ENCODE measurements at regions not wholly inside any gene's neighbourhood (a gene's known extent, or its start where the extent isn't known, plus 50 kb on each side); places are given as distances from the start of the nearest gene placed in this dataset.

- Mint-ChIP-seq H3K27me3 (no peaks in the 10 kb centered on the region), H3K4me3 (no peak overlapping the region), H3K9me3 (ENCODE audit: insufficient read depth) (no peaks in the 10 kb centered on the region), H3K27ac (no peak overlapping the region), H3K4me1 (peaks cover 67% of the 10 kb centered on the region)
- 97% methylated on average over 3 of the region's 6 CpGs for WGBS (ENCODE audit: insufficient coverage)
- Histone ChIP-seq H4K20me1 (ENCODE audit: control insufficient read depth, insufficient read depth, low read length, poor library complexity, severe bottlenecking) (peaks cover 94% of the 10 kb centered on the region), H3K27ac (ENCODE audit: low read length in 2 of 2) (no peak overlapping the region), H3K9me3 (ENCODE audit: control extremely low read depth in 1 of 3, control insufficient read depth in 2 of 3, insufficient read depth in 1 of 3, low read length in 2 of 3) (peaks cover 0 to 3% (median 0%) of the 10 kb centered on the region in 3 donors), H3K4me3 (ENCODE audit: control extremely low read depth in 1 of 5, extremely low read depth in 1 of 5, insufficient read depth in 1 of 5, low read depth in 2 of 5, low read length in 4 of 5) (no peak overlapping the region), H3K4me1 (ENCODE audit: control insufficient read depth in 2 of 2, insufficient read depth in 2 of 2, low read length in 2 of 2) (peaks cover 53 to 56% of the 10 kb centered on the region in 2 donors), H3K36me3 (replicated peaks in 1 of 2; ENCODE audit: control extremely low read depth in 1 of 2, control insufficient read depth in 1 of 2, extremely low read depth in 1 of 2, insufficient read depth in 2 of 2, low read length in 1 of 2) (peaks cover 8 to 12% of the 10 kb centered on the region in 2 experiments), H3K79me2 (ENCODE audit: control insufficient read depth, insufficient read depth, low read length) (peaks cover 100% of the 10 kb centered on the region), H3K9ac (ENCODE audit: low read length) (no peak overlapping the region), H3K27me3 (replicated peaks in 1 of 4; ENCODE audit: control extremely low read depth in 1 of 4, control insufficient read depth in 3 of 4, insufficient read depth in 4 of 4, low read length in 3 of 4) (no peaks in the 10 kb centered on the region), H2AFZ (ENCODE audit: insufficient read depth, low read depth, low read length, poor library complexity, severe bottlenecking) (no peak overlapping the region), H3K4me2 (replicated peaks; ENCODE audit: low read depth, low read length, poor library complexity, severe bottlenecking) (no peak overlapping the region)
- DNase-seq (no peak), ATAC-seq (ENCODE audit: low read depth) (no peak)
- ChIA-PET CTCF (interaction anchor here (0.6 to 1.5 kb wide), 4 partner anchors 12 to 40 kb away, joined by 3 to 4 read pairs (median 4); no protein-coding TSS in a partner anchor), POLR2A (no interaction called here)
- intact Hi-C loops (cut with micrococcal nuclease) = no loop called here
- TF ChIP-seq, protein P1, sequence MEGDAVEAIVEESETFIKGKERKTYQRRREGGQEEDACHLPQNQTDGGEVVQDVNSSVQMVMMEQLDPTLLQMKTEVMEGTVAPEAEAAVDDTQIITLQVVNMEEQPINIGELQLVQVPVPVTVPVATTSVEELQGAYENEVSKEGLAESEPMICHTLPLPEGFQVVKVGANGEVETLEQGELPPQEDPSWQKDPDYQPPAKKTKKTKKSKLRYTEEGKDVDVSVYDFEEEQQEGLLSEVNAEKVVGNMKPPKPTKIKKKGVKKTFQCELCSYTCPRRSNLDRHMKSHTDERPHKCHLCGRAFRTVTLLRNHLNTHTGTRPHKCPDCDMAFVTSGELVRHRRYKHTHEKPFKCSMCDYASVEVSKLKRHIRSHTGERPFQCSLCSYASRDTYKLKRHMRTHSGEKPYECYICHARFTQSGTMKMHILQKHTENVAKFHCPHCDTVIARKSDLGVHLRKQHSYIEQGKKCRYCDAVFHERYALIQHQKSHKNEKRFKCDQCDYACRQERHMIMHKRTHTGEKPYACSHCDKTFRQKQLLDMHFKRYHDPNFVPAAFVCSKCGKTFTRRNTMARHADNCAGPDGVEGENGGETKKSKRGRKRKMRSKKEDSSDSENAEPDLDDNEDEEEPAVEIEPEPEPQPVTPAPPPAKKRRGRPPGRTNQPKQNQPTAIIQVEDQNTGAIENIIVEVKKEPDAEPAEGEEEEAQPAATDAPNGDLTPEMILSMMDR (IDR thresholded peaks at IDR 0.05) = no peak
- no peak for TF ChIP-seq EZH2 (IDR thresholded peaks at IDR 0.05; ENCODE audit: borderline replicate concordance, insufficient read depth, low read depth, low read length, poor library complexity, severe bottlenecking)
These were observed 266.4 kb upstream of the KLF14 start for GRCh38 chr7:131000389-131000788.

- Mint-ChIP-seq H3K9me3 (ENCODE audit: insufficient read depth) (no peaks in the 10 kb centered on the region), H3K4me1 (peaks cover 62% of the 10 kb centered on the region), H3K4me3 (no peak overlapping the region), H3K27me3 (no peaks in the 10 kb centered on the region), H3K27ac (no peak overlapping the region)
- Histone ChIP-seq H4K20me1 (ENCODE audit: control insufficient read depth, insufficient read depth, low read length, poor library complexity, severe bottlenecking) (peaks cover 93% of the 10 kb centered on the region), H3K9me3 (ENCODE audit: control extremely low read depth in 1 of 3, control insufficient read depth in 2 of 3, insufficient read depth in 1 of 3, low read length in 2 of 3) (peaks cover 0 to 3% (median 0%) of the 10 kb centered on the region in 3 donors), H3K27ac (ENCODE audit: low read length in 2 of 2) (peak overlapping the region in 1 of 2 donors; percentile 31), H3K36me3 (replicated peaks in 1 of 2; ENCODE audit: control extremely low read depth in 1 of 2, control insufficient read depth in 1 of 2, extremely low read depth in 1 of 2, insufficient read depth in 2 of 2, low read length in 1 of 2) (peaks cover 7 to 12% of the 10 kb centered on the region in 2 experiments), H2AFZ (ENCODE audit: insufficient read depth, low read depth, low read length, poor library complexity, severe bottlenecking) (no peak overlapping the region), H3K9ac (ENCODE audit: low read length) (no peak overlapping the region), H3K79me2 (ENCODE audit: control insufficient read depth, insufficient read depth, low read length) (peaks cover 99% of the 10 kb centered on the region), H3K27me3 (replicated peaks in 1 of 4; ENCODE audit: control extremely low read depth in 1 of 4, control insufficient read depth in 3 of 4, insufficient read depth in 4 of 4, low read length in 3 of 4) (no peaks in the 10 kb centered on the region), H3K4me3 (ENCODE audit: control extremely low read depth in 1 of 5, extremely low read depth in 1 of 5, insufficient read depth in 1 of 5, low read depth in 2 of 5, low read length in 4 of 5) (no peak overlapping the region), H3K4me1 (ENCODE audit: control insufficient read depth in 2 of 2, insufficient read depth in 2 of 2, low read length in 2 of 2) (peaks cover 51 to 52% of the 10 kb centered on the region in 2 donors), H3K4me2 (replicated peaks; ENCODE audit: low read depth, low read length, poor library complexity, severe bottlenecking) (no peak overlapping the region)
- no peak for ATAC-seq (ENCODE audit: low read depth)
- POLR2A ChIA-PET = interaction anchor here (0.7 kb wide), 1 partner anchor 827 kb away, joined by 4 read pairs; no protein-coding TSS in a partner anchor
- TF ChIP-seq, protein P1 (IDR thresholded peaks at IDR 0.05) = no peak
- TF ChIP-seq EZH2 (IDR thresholded peaks at IDR 0.05; ENCODE audit: borderline replicate concordance, insufficient read depth, low read depth, low read length, poor library complexity, severe bottlenecking) = no peak
- intact Hi-C loops (cut with micrococcal nuclease) = no loop called here
- DNase-seq = no peak
- CTCF ChIA-PET = interaction anchor here (0.6 to 1.5 kb wide), 3 partner anchors 11 to 39 kb away, joined by 4 read pairs; no protein-coding TSS in a partner anchor
- 67% methylated on average over 1 of the region's 2 CpGs for WGBS (ENCODE audit: insufficient coverage)
These were observed 266.9 kb upstream of the KLF14 start for GRCh38 chr7:131000873-131001272.

Measured in B cell (primary cell).